SK-N-SH (cell line): ENCODE measurements at regions not wholly inside any gene's neighbourhood (a gene's known extent, or its start where the extent isn't known, plus 50 kb on each side); places are given as distances from the start of the nearest gene placed in this dataset.
"Not testable (repeated sequence)": the region's sequence is repeated elsewhere in the genome, so short reads cannot be mapped to it uniquely, and the experiment has no call there.

Experiments used
- CTCF ChIA-PET: fragments of 300-600, 350-600 bp; formaldehyde crosslinking; extraction: SDS; loops from one replicate; lab custom pipeline; 2021; lab: Yijun Ruan, JAX
- POLR2A ChIA-PET: fragments of 350-600 bp; sonication (Branson Sonifier 250); formaldehyde crosslinking; extraction: SDS; loops from one replicate; lab custom pipeline; 2020; ENCODE audit warnings: antibody characterized with exemption, inconsistent platforms; lab: Yijun Ruan, JAX
- DNase-seq: peaks from one replicate; pipeline ENCODE4 v3.0.0; 2012
- H2AFZ ChIP-seq: fragments of 200-600 bp; sonication (generic); 2 replicates; pipeline ENCODE4 v1.8.1; 2016; ENCODE audit warnings: antibody characterized with exemption, mild to moderate bottlenecking, low read depth
- H3F3A ChIP-seq: fragments of 200-600 bp; sonication (generic); replicated peaks from 2 replicates; pipeline ENCODE3; 2016; ENCODE audit warnings: antibody characterized with exemption, mild to moderate bottlenecking; ENCODE audit not compliant: insufficient read depth
- H3K27ac ChIP-seq, 2 experiments: fragments of 200-500 bp in 1 of 2; fragments of 200-600 bp in 1 of 2; sonication (Bioruptor generic) in 1 of 2; sonication (generic), shearing (Covaris generic) in 1 of 2; 2 replicates each; pipeline versions ENCODE4 v1.5.1 to v1.6.1; 2014 to 2016; ENCODE audit warnings: low read depth in 2 of 2, inconsistent platforms in 1 of 2, low read length in 1 of 2, mild to moderate bottlenecking in 1 of 2, mixed read lengths in 1 of 2
- H3K27me3 ChIP-seq: fragments of 200-600 bp; sonication (generic), shearing (Covaris generic); 2 replicates; pipeline ENCODE4 v1.6.1; 2016; ENCODE audit warnings: mixed run types; ENCODE audit not compliant: insufficient read depth
- H3K36me3 ChIP-seq, 2 experiments: fragments of 200-500 bp in 1 of 2; fragments of 200-600 bp in 1 of 2; sonication (Bioruptor generic) in 1 of 2; sonication (generic) in 1 of 2; replicated peaks in 1 of 2; 2 replicates each; pipeline versions ENCODE3 to v1.5.1; 2014 to 2016; ENCODE audit warnings: low read length in 1 of 2, mild to moderate bottlenecking in 1 of 2; ENCODE audit not compliant: insufficient read depth in 2 of 2, control insufficient read depth in 1 of 2
- H3K4me1 ChIP-seq, 2 experiments: fragments of 200-500 bp in 1 of 2; fragments of 200-600 bp in 1 of 2; sonication (Bioruptor generic) in 1 of 2; sonication (generic), shearing (Covaris generic) in 1 of 2; 2 replicates each; pipeline versions ENCODE4 v1.5.1 to v1.6.1; 2014 to 2016; ENCODE audit warnings: low read depth in 1 of 2, low read length in 1 of 2, mixed run types in 1 of 2; ENCODE audit not compliant: insufficient read depth in 2 of 2, control insufficient read depth in 1 of 2
- H3K4me2 ChIP-seq: fragments of 200-600 bp; sonication (generic), shearing (Covaris generic); 2 replicates; pipeline ENCODE4 v1.6.1; 2017; ENCODE audit warnings: mixed run types
- H3K4me3 ChIP-seq, 2 experiments: fragments of 200-500 bp in 1 of 2; fragments of 200-600 bp in 1 of 2; sonication (Bioruptor generic) in 1 of 2; sonication (generic), shearing (Covaris generic) in 1 of 2; 2 replicates each; pipeline versions ENCODE4 v1.5.1 to v1.8.1; 2014 to 2016; ENCODE audit warnings: low read depth in 2 of 2, inconsistent platforms in 1 of 2, low read length in 1 of 2, mild to moderate bottlenecking in 1 of 2, mixed read lengths in 1 of 2, moderate library complexity in 1 of 2
- H3K79me2 ChIP-seq: fragments of 200-600 bp; sonication (generic); 2 replicates; pipeline ENCODE4 v1.8.1; 2017; ENCODE audit warnings: mild to moderate bottlenecking; ENCODE audit not compliant: insufficient read depth
- H3K9ac ChIP-seq: fragments of 200-600 bp; sonication (generic); 2 replicates; pipeline ENCODE4 v1.6.1; 2017; ENCODE audit warnings: mixed run types
- H3K9me2 ChIP-seq: fragments of 200-600 bp; sonication (generic); 2 replicates; pipeline ENCODE4 v1.6.1; 2017; ENCODE audit warnings: mixed run types
- H3K9me3 ChIP-seq: fragments of 200-600 bp; sonication (generic); 2 replicates; pipeline ENCODE4 v1.6.1; 2017; ENCODE audit warnings: mixed run types, mild to moderate bottlenecking, moderate library complexity
- H4K20me1 ChIP-seq: fragments of 200-600 bp; sonication (generic); 2 replicates; pipeline ENCODE4 v1.6.1; 2017; ENCODE audit warnings: mild to moderate bottlenecking, mixed run types; ENCODE audit not compliant: insufficient read depth
- ELF1 ChIP-seq: IDR thresholded peaks from 2 replicates; pipeline ENCODE4 v1.4.0; 2012
- EP300 ChIP-seq, 2 experiments: IDR thresholded peaks; 2 replicates each; pipeline versions ENCODE4 v1.4.0 to v1.6.1; 2012; ENCODE audit warnings: borderline replicate concordance in 1 of 2, low read depth in 1 of 2, low read length in 1 of 2
- GABPA ChIP-seq: IDR thresholded peaks from 2 replicates; pipeline ENCODE4 v1.4.0; 2012; ENCODE audit warnings: low read depth, mild to moderate bottlenecking
- GATA2 ChIP-seq: sonication (generic); formaldehyde crosslinking; IDR thresholded peaks from 2 replicates; pipeline ENCODE4 v1.5.0; 2020; ENCODE audit warnings: mild to moderate bottlenecking, missing genetic modification reagents
- NFIC ChIP-seq: IDR thresholded peaks from 2 replicates; pipeline ENCODE4 v1.4.0; 2012; ENCODE audit warnings: borderline replicate concordance
- NRF1 ChIP-seq: IDR thresholded peaks from 2 replicates; pipeline ENCODE4 v1.6.1; 2012; ENCODE audit warnings: low read depth, mild to moderate bottlenecking, low read length
- RXRA ChIP-seq: IDR thresholded peaks from 2 replicates; pipeline ENCODE4 v1.4.0; 2012; ENCODE audit warnings: low read depth, mild to moderate bottlenecking, borderline replicate concordance
- WGBS: methylation state at CpG from one replicate; pipeline ENCODE4 v1.1.6; 2017; ENCODE audit warnings: low lambda C conversion rate; 5-methylcytosine and 5-hydroxymethylcytosine counted together

- no peak for TF ChIP-seq NRF1
Measured at GRCh38 chr7:67346126-67346525, 349.5 kb downstream of the TYW1 start (continued).

- no peak overlapping the region for H3K9ac ChIP-seq
- peaks cover 4% of the 10 kb centered on the region; the same call in 1 of the 2 replicates for H3K9me3 ChIP-seq
- CTCF ChIA-PET, result interaction anchor here (1.2 to 1.3 kb wide), 2 partner anchors 25 to 30 kb away, joined by 3 read pairs; no protein-coding TSS in a partner anchor
- H3K9me2 ChIP-seq, result no peaks in the 10 kb centered on the region
- no peak overlapping the region for H3K4me2 ChIP-seq
- H3F3A ChIP-seq, result no peaks in the 10 kb centered on the region
- no peaks in the 10 kb centered on the region for H3K27me3 ChIP-seq
- H3K27ac ChIP-seq, result no peak overlapping the region
- no peak overlapping the region for H3K4me3 ChIP-seq
- no peaks in the 10 kb centered on the region for H3K79me2 ChIP-seq
- peaks cover 0 to 9% of the 10 kb centered on the region in 2 experiments; a peak in 1 of 4 replicates for H3K4me1 ChIP-seq
- no peaks in the 10 kb centered on the region for H4K20me1 ChIP-seq
- no peaks in the 10 kb centered on the region for H3K36me3 ChIP-seq
- 84% methylated on average over 4 of the region's 4 CpGs for WGBS
- no peak overlapping the region for H2AFZ ChIP-seq
- TF ChIP-seq EP300 (IDR thresholded peaks at IDR 0.05; ENCODE audit: borderline replicate concordance in 1 of 2, low read depth in 1 of 2, low read length in 1 of 2), result no peak
- no peak for TF ChIP-seq GATA2 (CRISPR knock-in tag)
- no peak for TF ChIP-seq NFIC
- no peak for TF ChIP-seq GABPA
- no peak for TF ChIP-seq ELF1
- TF ChIP-seq, all 33 proteins: peak for 0
- DNase-seq, result no peak
- POLR2A ChIA-PET, result no interaction called here
Measured at GRCh38 chr7:67346876-67347275, 350.2 kb downstream of the TYW1 start.

- no peaks in the 10 kb centered on the region for H3K79me2 ChIP-seq
- ChIA-PET CTCF (interaction anchor here (0.7 to 1.2 kb wide), 2 partner anchors 9 to 32 kb away, joined by 3 read pairs; no protein-coding TSS in a partner anchor), POLR2A (no interaction called here)
- no peak for DNase-seq
- no peak overlapping the region for H3K4me3 ChIP-seq
- peaks cover 4% of the 10 kb centered on the region; the same call in 1 of the 2 replicates for H3K9me3 ChIP-seq
- H3K36me3 ChIP-seq, result no peaks in the 10 kb centered on the region
- H3F3A ChIP-seq, result no peaks in the 10 kb centered on the region
- no peak overlapping the region for H2AFZ ChIP-seq
- no peaks in the 10 kb centered on the region for H4K20me1 ChIP-seq
- H3K27ac ChIP-seq, result no peak overlapping the region
- WGBS, result 98% methylated on average over 7 of the region's 7 CpGs
- peaks cover 0 to 7% of the 10 kb centered on the region in 2 experiments; a peak in 1 of 4 replicates for H3K4me1 ChIP-seq
- H3K27me3 ChIP-seq, result no peaks in the 10 kb centered on the region
- H3K4me2 ChIP-seq, result no peak overlapping the region
- no peak overlapping the region for H3K9ac ChIP-seq
- H3K9me2 ChIP-seq, result no peaks in the 10 kb centered on the region
- TF ChIP-seq RXRA, result no peak
Measured at GRCh38 chr7:67348171-67348570, 351.5 kb downstream of the TYW1 start.

- 44% methylated on average over 3 of the region's 3 CpGs for WGBS
- not testable (repeated sequence) for H3K9me3 ChIP-seq
- CTCF ChIA-PET, result interaction anchor here (0.6 to 1.9 kb wide), 2 partner anchors 9 to 14 kb away, joined by 3 to 8 read pairs; no protein-coding TSS in a partner anchor
Measured at GRCh38 chr7:67357653-67358052, 361.0 kb downstream of the TYW1 start.

GRCh38 chr7:67358316-67358715 is 361.7 kb downstream of the TYW1 start:
- H3K4me1 ChIP-seq, H3K27me3 ChIP-seq, DNase-seq, H3K4me2 ChIP-seq, H3K4me3 ChIP-seq, H3F3A ChIP-seq, H3K9me2 ChIP-seq, H3K36me3 ChIP-seq, H3K27ac ChIP-seq, POLR2A ChIA-PET, H3K79me2 ChIP-seq, H4K20me1 ChIP-seq, H3K9ac ChIP-seq, H2AFZ ChIP-seq, H3K9me3 ChIP-seq: not testable (repeated sequence)
- CTCF ChIA-PET, result interaction anchor here (0.6 to 6.4 kb wide), 3 partner anchors 9 to 20 kb away, joined by 3 to 46 read pairs (median 7); no protein-coding TSS in a partner anchor
- WGBS, result 60% methylated on average over 8 of the region's 8 CpGs

More at GRCh38 chr7:67357653-67358052, 361.0 kb downstream of the TYW1 start:
- H2AFZ ChIP-seq, H4K20me1 ChIP-seq, POLR2A ChIA-PET, H3K4me3 ChIP-seq, H3K9ac ChIP-seq, DNase-seq, H3K36me3 ChIP-seq, H3K79me2 ChIP-seq, H3K4me2 ChIP-seq, H3K27me3 ChIP-seq, H3K9me2 ChIP-seq, H3K4me1 ChIP-seq, H3K27ac ChIP-seq, H3F3A ChIP-seq: not testable (repeated sequence)

- H3K4me3 ChIP-seq, H4K20me1 ChIP-seq, DNase-seq, H3K9ac ChIP-seq, H3K36me3 ChIP-seq, H3K79me2 ChIP-seq, H3K27ac ChIP-seq, H3K9me3 ChIP-seq, H3K27me3 ChIP-seq, POLR2A ChIA-PET, H3F3A ChIP-seq, H2AFZ ChIP-seq, H3K4me1 ChIP-seq, H3K4me2 ChIP-seq, H3K9me2 ChIP-seq: not testable (repeated sequence)
- WGBS, result 56% methylated on average over 3 of the region's 3 CpGs
- CTCF ChIA-PET, result interaction anchor here (2.6 to 6.4 kb wide), 2 partner anchors 13 to 20 kb away, joined by 7 to 46 read pairs; no protein-coding TSS in a partner anchor
Measured at GRCh38 chr7:67358738-67359137, 362.1 kb downstream of the TYW1 start.
